ENCODE measurements at regions not wholly inside any gene's neighbourhood (a gene's known extent, or its start where the extent isn't known, plus 50 kb on each side); places are given as distances from the start of the nearest gene placed in this dataset.

- TF ChIP-seq REST (IDR thresholded peaks at IDR 0.05; ENCODE audit: insufficient read depth in 1 of 2, low read depth in 2 of 2, low read length in 1 of 2) = no peak
- no peak for TF ChIP-seq TCF7L2 (IDR thresholded peaks at IDR 0.05; ENCODE audit: low read depth, low read length)
- no peak for TF ChIP-seq POLR2AphosphoS5 (IDR thresholded peaks at IDR 0.05; ENCODE audit: low read depth, low read length)
- TF ChIP-seq CTCF (IDR thresholded peaks at IDR 0.05) = no peak
- no peak for TF ChIP-seq SIN3A (IDR thresholded peaks at IDR 0.05; ENCODE audit: borderline replicate concordance, insufficient read depth, low read depth, low read length)
- POLR2A ChIA-PET = no interaction called here
- no peaks in the 10 kb centered on the region; the same call in 1 of the 2 replicates for H3K27me3 ChIP-seq (ENCODE audit: control insufficient read depth, insufficient read depth, low read length)
- in situ Hi-C loops (cut with HindIII; ENCODE audit: low pct_unique_long_range_greater_than_20kb, low sequenced_read_pairs) (no loop called here), intact Hi-C loops (cut with micrococcal nuclease; ENCODE audit: unreplicated experiment) (no loop called here)
- H3K4me3 ChIP-seq (ENCODE audit: low read depth in 2 of 2, low read length in 2 of 2) = no peak overlapping the region
- no TSS peak for BruUV-seq (replicated peaks)
- no peak overlapping the region for H3K27ac ChIP-seq (ENCODE audit: low read length)
- H3K36me3 ChIP-seq (ENCODE audit: control insufficient read depth, insufficient read depth, low read length) = no peaks in the 10 kb centered on the region
- H3K4me1 ChIP-seq (ENCODE audit: control insufficient read depth, insufficient read depth, low read length) = no peaks in the 10 kb centered on the region
- H3K9me3 ChIP-seq (ENCODE audit: control insufficient read depth, insufficient read depth, low read depth, low read length) = no peaks in the 10 kb centered on the region
- DNase-seq (ENCODE audit: low read depth, low spot score) (no peak), ATAC-seq (no peak)
- CTCF ChIA-PET = no interaction called here
These were observed 159.1 kb downstream of the FAM114A2 start for GRCh38 chr5:153879596-153879995.

GRCh38 chr5:153866176-153866575 is 172.5 kb downstream of the FAM114A2 start:
- BruUV-seq (replicated peaks) = no TSS peak
- Histone ChIP-seq H3K36me3 (ENCODE audit: control insufficient read depth, insufficient read depth, low read length) (no peaks in the 10 kb centered on the region), H3K4me1 (ENCODE audit: control insufficient read depth, insufficient read depth, low read length) (no peaks in the 10 kb centered on the region), H3K4me3 (ENCODE audit: low read depth in 2 of 2, low read length in 2 of 2) (no peak overlapping the region), H3K27me3 (ENCODE audit: control insufficient read depth, insufficient read depth, low read length) (no peaks in the 10 kb centered on the region), H3K9me3 (ENCODE audit: control insufficient read depth, insufficient read depth, low read depth, low read length) (no peaks in the 10 kb centered on the region), H3K27ac (ENCODE audit: low read length) (no peak overlapping the region)
- ChIA-PET POLR2A (no interaction called here), CTCF (no interaction called here)
- DNase-seq (ENCODE audit: low read depth, low spot score) (no peak), ATAC-seq (no peak)
- in situ Hi-C loops (cut with HindIII; ENCODE audit: low pct_unique_long_range_greater_than_20kb, low sequenced_read_pairs) (no loop called here), intact Hi-C loops (cut with micrococcal nuclease; ENCODE audit: unreplicated experiment) (no loop called here)
- no peak for TF ChIP-seq POLR2AphosphoS5 (IDR thresholded peaks at IDR 0.05; ENCODE audit: low read depth, low read length)

DNA sequence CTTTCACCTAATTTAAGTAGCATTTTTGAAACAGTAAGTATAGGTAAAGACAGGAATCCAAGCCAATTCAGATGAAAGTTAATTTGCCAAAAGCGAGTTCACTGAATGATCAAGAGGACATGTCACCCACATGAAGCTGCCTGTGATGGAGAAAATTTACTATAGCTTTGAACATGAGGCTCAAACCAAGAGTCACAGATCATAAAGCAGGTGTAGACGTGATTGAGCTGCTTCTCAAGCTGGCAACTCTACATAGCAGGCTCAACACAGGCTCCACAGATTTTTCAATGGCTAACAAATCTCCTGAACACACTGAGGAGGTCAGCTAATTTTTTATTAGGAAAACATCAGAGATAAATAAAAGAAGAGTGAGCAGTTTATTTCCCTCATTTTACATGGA is 173.7 kb downstream of the FAM114A2 start:
- POLR2A ChIA-PET = no interaction called here
- no peak for TF ChIP-seq REST (IDR thresholded peaks at IDR 0.05; ENCODE audit: insufficient read depth in 1 of 2, low read depth in 2 of 2, low read length in 1 of 2)
- no peak for TF ChIP-seq POLR2AphosphoS5 (IDR thresholded peaks at IDR 0.05; ENCODE audit: low read depth, low read length)
- no peak for TF ChIP-seq CTCF (IDR thresholded peaks at IDR 0.05)
- no peak for TF ChIP-seq TCF7L2 (IDR thresholded peaks at IDR 0.05; ENCODE audit: low read depth, low read length)
- no peak for TF ChIP-seq SIN3A (IDR thresholded peaks at IDR 0.05; ENCODE audit: borderline replicate concordance, insufficient read depth, low read depth, low read length)
- Histone ChIP-seq H3K4me3 (ENCODE audit: low read depth in 2 of 2, low read length in 2 of 2) (no peak overlapping the region), H3K4me1 (ENCODE audit: control insufficient read depth, insufficient read depth, low read length) (no peaks in the 10 kb centered on the region), H3K36me3 (ENCODE audit: control insufficient read depth, insufficient read depth, low read length) (no peaks in the 10 kb centered on the region), H3K27ac (ENCODE audit: low read length) (no peak overlapping the region), H3K9me3 (ENCODE audit: control insufficient read depth, insufficient read depth, low read depth, low read length) (no peaks in the 10 kb centered on the region), H3K27me3 (ENCODE audit: control insufficient read depth, insufficient read depth, low read length) (no peaks in the 10 kb centered on the region)
- intact Hi-C loops (cut with micrococcal nuclease; ENCODE audit: unreplicated experiment) = no loop called here
- ATAC-seq (no peak), DNase-seq (ENCODE audit: low read depth, low spot score) (no peak)
- in situ Hi-C loops (cut with HindIII; ENCODE audit: low pct_unique_long_range_greater_than_20kb, low sequenced_read_pairs) = no loop called here
- no TSS peak for BruUV-seq (replicated peaks)
- CTCF ChIA-PET = no interaction called here

All from Panc1 (cell line).